Endothelial cell of umbilical vein (primary cell): ENCODE measurements at regions not wholly inside any gene's neighbourhood (a gene's known extent, or its start where the extent isn't known, plus 50 kb on each side); places are given as distances from the start of the nearest gene placed in this dataset.

ENCODE experiments used
- EZH2 ChIP-seq: IDR thresholded peaks from 2 replicates; pipeline ENCODE4 v1.6.1; 2012; ENCODE audit warnings: borderline replicate concordance, low read depth, mild to moderate bottlenecking, moderate library complexity, low read length, inconsistent platforms; ENCODE audit not compliant: severe bottlenecking
- MAX ChIP-seq: IDR thresholded peaks from 2 replicates; pipeline ENCODE4 v1.6.1; 2011; ENCODE audit not compliant: insufficient read depth, insufficient read length
- POLR2A ChIP-seq: IDR thresholded peaks from 2 replicates; pipeline ENCODE4 v1.6.1; 2012; ENCODE audit warnings: low read depth, mild to moderate bottlenecking, control low read depth, low read length
- POLR2AphosphoS5 ChIP-seq: IDR thresholded peaks from 2 replicates; pipeline ENCODE4 v1.6.1; 2012; ENCODE audit warnings: low read depth, mild to moderate bottlenecking, control low read depth, low read length, moderate library complexity; ENCODE audit not compliant: insufficient read depth
- TF ChIP-seq, protein P1 (sequence below), 2 donors: IDR thresholded peaks; 1 replicate in 1 of 2; 2 replicates in 1 of 2; pipeline ENCODE4 v1.5.1; 2011; ENCODE audit warnings: low read length in 2 of 2, mild to moderate bottlenecking in 2 of 2, moderate library complexity in 2 of 2, control low read depth in 1 of 2, inconsistent platforms in 1 of 2, low read depth in 1 of 2; ENCODE audit not compliant: insufficient read depth in 1 of 2; ENCODE audit errors: extremely low read depth in 1 of 2

DNA sequence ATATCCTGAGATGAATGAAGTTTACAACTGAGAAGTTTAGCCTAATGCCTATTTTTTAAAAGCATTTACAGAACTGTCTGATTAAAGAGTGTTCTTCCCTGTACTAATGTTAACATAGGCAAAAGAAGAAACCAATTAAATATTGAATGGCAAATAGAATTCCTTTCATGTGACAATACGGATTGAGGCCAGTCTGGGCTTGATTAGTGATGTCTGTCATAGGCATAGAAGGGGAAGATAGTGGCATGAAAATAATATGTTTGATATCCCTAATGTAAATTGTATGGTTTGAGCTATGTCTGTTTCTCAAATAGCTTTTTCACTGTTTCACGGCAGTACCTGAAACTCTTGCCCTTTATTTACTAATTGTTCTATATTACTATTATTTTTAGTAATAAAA lies 443.1 kb upstream of the CLINT1 start:
- TF ChIP-seq POLR2A (no peak), EZH2 (no peak), POLR2AphosphoS5 (no peak), MAX (no peak)
- TF ChIP-seq, protein P1, sequence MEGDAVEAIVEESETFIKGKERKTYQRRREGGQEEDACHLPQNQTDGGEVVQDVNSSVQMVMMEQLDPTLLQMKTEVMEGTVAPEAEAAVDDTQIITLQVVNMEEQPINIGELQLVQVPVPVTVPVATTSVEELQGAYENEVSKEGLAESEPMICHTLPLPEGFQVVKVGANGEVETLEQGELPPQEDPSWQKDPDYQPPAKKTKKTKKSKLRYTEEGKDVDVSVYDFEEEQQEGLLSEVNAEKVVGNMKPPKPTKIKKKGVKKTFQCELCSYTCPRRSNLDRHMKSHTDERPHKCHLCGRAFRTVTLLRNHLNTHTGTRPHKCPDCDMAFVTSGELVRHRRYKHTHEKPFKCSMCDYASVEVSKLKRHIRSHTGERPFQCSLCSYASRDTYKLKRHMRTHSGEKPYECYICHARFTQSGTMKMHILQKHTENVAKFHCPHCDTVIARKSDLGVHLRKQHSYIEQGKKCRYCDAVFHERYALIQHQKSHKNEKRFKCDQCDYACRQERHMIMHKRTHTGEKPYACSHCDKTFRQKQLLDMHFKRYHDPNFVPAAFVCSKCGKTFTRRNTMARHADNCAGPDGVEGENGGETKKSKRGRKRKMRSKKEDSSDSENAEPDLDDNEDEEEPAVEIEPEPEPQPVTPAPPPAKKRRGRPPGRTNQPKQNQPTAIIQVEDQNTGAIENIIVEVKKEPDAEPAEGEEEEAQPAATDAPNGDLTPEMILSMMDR (IDR thresholded peaks at IDR 0.05; ENCODE audit: extremely low read depth in 1 of 2, insufficient read depth in 1 of 2, low read depth in 1 of 2, low read length in 2 of 2): no peak
